Erythroblast (primary cell): ENCODE measurements at regions not wholly inside any gene's neighbourhood (a gene's known extent, or its start where the extent isn't known, plus 50 kb on each side); places are given as distances from the start of the nearest gene placed in this dataset.

Experiments used
- GATA1 ChIP-seq: IDR thresholded peaks from 2 replicates; pipeline ENCODE4 v1.6.1; 2011; ENCODE audit warnings: low read depth, mild to moderate bottlenecking, control low read depth, low read length, moderate library complexity
- POLR2A ChIP-seq: IDR thresholded peaks from 2 replicates; pipeline ENCODE4 v1.6.1; 2011; ENCODE audit warnings: mild to moderate bottlenecking, low read length

GRCh38 chr11:120021978-120022377, 115.9 kb downstream of the TRIM29 start:
- no peak for TF ChIP-seq POLR2A
- TF ChIP-seq GATA1, result no peak
